OCI-LY1 (cell line): ENCODE measurements at regions not wholly inside any gene's neighbourhood (a gene's known extent, or its start where the extent isn't known, plus 50 kb on each side); places are given as distances from the start of the nearest gene placed in this dataset.

Experiments used
- H2AFZ ChIP-seq: fragments of 200-600 bp; sonication (generic), shearing (Covaris generic); 2 replicates; pipeline ENCODE4 v1.6.0; 2014; ENCODE audit warnings: antibody characterized with exemption, mild to moderate bottlenecking, low read length
- H3F3A ChIP-seq: fragments of 200-600 bp; sonication (generic), shearing (Covaris generic); 2 replicates; pipeline ENCODE4 v1.6.0; 2014; ENCODE audit warnings: mild to moderate bottlenecking, antibody characterized with exemption, low read length, moderate library complexity; ENCODE audit not compliant: insufficient read depth
- H3K27ac ChIP-seq: fragments of 200-600 bp; sonication (generic); 2 replicates; pipeline ENCODE4 v1.5.1; 2014; ENCODE audit warnings: low read length, mixed run types, mild to moderate bottlenecking, low read depth; ENCODE audit not compliant: poor library complexity, severe bottlenecking
- H3K27me3 ChIP-seq: fragments of 200-600 bp; sonication (generic); 2 replicates; pipeline ENCODE4 v1.6.0; 2014; ENCODE audit warnings: antibody characterized with exemption, mild to moderate bottlenecking, low read length, moderate library complexity; ENCODE audit not compliant: insufficient read depth
- H3K36me3 ChIP-seq: fragments of 200-600 bp; sonication (generic); 2 replicates; pipeline ENCODE4 v1.6.1; 2014; ENCODE audit warnings: mild to moderate bottlenecking, antibody characterized with exemption, low read length, moderate library complexity, mixed read lengths; ENCODE audit not compliant: insufficient read depth
- H3K4me1 ChIP-seq: fragments of 200-600 bp; sonication (generic); 2 replicates; pipeline ENCODE4 v1.5.1; 2014; ENCODE audit warnings: mild to moderate bottlenecking, low read length, moderate library complexity; ENCODE audit not compliant: insufficient read depth, severe bottlenecking
- H3K4me2 ChIP-seq: fragments of 200-600 bp; sonication (generic), shearing (Covaris generic); 2 replicates; pipeline ENCODE4 v1.6.1; 2014; ENCODE audit warnings: low read length
- H3K4me3 ChIP-seq: fragments of 200-600 bp; sonication (generic); 2 replicates; pipeline ENCODE4 v1.5.1; 2014; ENCODE audit warnings: low read length, low read depth, mild to moderate bottlenecking, mixed read lengths; ENCODE audit not compliant: poor library complexity, severe bottlenecking
- H3K79me2 ChIP-seq: fragments of 200-600 bp; shearing (Covaris generic); 2 replicates; pipeline ENCODE4 v1.6.1; 2016; ENCODE audit warnings: mixed run types, low read length, mixed read lengths; ENCODE audit not compliant: insufficient read depth
- H3K9ac ChIP-seq: fragments of 200-600 bp; sonication (generic), shearing (Covaris generic); 2 replicates; pipeline ENCODE4 v1.6.1; 2014; ENCODE audit warnings: mild to moderate bottlenecking, low read length, mixed read lengths
- H3K9me2 ChIP-seq: fragments of 200-600 bp; sonication (generic), shearing (Covaris generic); 2 replicates; pipeline ENCODE4 v1.6.1; 2014; ENCODE audit warnings: low read depth, mild to moderate bottlenecking, low read length, mixed read lengths
- H3K9me3 ChIP-seq: fragments of 200-600 bp; shearing (Covaris generic); 2 replicates; pipeline ENCODE4 v1.6.1; 2014; ENCODE audit warnings: low read length, mixed read lengths
- H4K20me1 ChIP-seq: fragments of 200-600 bp; sonication (generic), shearing (Covaris generic); 2 replicates; pipeline ENCODE4 v1.6.0; 2016; ENCODE audit warnings: mild to moderate bottlenecking, low read length; ENCODE audit not compliant: insufficient read depth
- EZH2 ChIP-seq: fragments of 200-600 bp; sonication (generic), shearing (Covaris generic); IDR thresholded peaks from 2 replicates; pipeline ENCODE4 v1.8.0; 2017; ENCODE audit warnings: borderline replicate concordance, mixed run types, mild to moderate bottlenecking, antibody characterized with exemption, low read length, moderate library complexity, mixed read lengths
- TF ChIP-seq, protein P1 (sequence below): fragments of 200-600 bp; sonication (generic), shearing (Covaris generic); IDR thresholded peaks from 2 replicates; pipeline ENCODE4 v1.5.1; 2017; ENCODE audit warnings: mild to moderate bottlenecking, antibody characterized with exemption, low read length, moderate library complexity, mixed read lengths

DNA sequence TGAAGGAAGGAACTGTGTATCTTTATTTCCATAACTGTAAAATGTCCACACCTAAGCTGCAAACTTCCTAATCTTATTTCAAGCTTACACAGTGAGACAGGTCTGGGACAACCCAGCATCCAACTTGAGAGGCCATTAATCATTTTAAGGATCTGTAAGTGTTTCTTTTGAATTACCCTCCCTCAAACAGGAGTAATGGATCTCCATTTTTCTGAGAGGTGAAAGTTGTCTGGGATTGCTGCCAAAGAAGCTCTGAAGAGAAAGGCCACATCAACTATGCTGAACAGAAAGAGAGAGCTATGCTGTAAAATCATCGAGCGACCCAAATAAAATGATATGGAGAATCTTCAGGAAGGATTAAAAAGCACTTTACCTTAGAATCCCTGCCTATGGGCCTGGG is 131.7 kb upstream of the CPNE8 start:
- Histone ChIP-seq H3K9me3 (no peaks in the 10 kb centered on the region), H2AFZ (no peak overlapping the region), H4K20me1 (no peaks in the 10 kb centered on the region), H3K27ac (no peak overlapping the region), H3K9ac (no peak overlapping the region), H3K4me1 (no peaks in the 10 kb centered on the region), H3K9me2 (no peaks in the 10 kb centered on the region), H3K4me3 (no peak overlapping the region), H3K4me2 (no peak overlapping the region), H3F3A (no peaks in the 10 kb centered on the region), H3K27me3 (no peaks in the 10 kb centered on the region), H3K36me3 (no peaks in the 10 kb centered on the region), H3K79me2 (no peaks in the 10 kb centered on the region)
- TF ChIP-seq, protein P1, sequence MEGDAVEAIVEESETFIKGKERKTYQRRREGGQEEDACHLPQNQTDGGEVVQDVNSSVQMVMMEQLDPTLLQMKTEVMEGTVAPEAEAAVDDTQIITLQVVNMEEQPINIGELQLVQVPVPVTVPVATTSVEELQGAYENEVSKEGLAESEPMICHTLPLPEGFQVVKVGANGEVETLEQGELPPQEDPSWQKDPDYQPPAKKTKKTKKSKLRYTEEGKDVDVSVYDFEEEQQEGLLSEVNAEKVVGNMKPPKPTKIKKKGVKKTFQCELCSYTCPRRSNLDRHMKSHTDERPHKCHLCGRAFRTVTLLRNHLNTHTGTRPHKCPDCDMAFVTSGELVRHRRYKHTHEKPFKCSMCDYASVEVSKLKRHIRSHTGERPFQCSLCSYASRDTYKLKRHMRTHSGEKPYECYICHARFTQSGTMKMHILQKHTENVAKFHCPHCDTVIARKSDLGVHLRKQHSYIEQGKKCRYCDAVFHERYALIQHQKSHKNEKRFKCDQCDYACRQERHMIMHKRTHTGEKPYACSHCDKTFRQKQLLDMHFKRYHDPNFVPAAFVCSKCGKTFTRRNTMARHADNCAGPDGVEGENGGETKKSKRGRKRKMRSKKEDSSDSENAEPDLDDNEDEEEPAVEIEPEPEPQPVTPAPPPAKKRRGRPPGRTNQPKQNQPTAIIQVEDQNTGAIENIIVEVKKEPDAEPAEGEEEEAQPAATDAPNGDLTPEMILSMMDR = no peak
- TF ChIP-seq EZH2 = no peak

DNA sequence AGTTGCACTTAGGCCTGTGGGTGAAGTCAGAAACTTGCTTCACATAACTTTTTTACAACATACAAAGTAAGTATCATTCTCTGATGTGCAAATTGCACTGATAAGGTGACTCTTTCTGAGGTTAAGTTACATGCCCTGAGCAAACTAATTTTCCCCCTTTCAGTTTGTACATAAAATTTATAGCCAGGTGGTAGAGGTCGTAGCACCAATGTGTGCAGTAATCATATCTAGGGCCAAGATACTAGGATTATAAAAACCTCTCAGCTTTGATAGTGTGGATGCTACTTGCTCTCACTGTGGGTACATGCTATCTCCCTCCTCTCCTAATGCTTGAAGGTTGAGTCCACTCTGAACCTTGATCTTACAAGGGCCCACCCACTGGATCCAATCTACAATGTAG is 130.7 kb upstream of the CPNE8 start:
- Histone ChIP-seq H3K9me2 (no peaks in the 10 kb centered on the region), H3K4me3 (no peak overlapping the region), H3K9me3 (no peaks in the 10 kb centered on the region), H3K4me2 (no peak overlapping the region), H3K36me3 (no peaks in the 10 kb centered on the region), H3K9ac (no peak overlapping the region), H2AFZ (no peak overlapping the region), H4K20me1 (no peaks in the 10 kb centered on the region), H3K4me1 (no peaks in the 10 kb centered on the region), H3K27ac (no peak overlapping the region), H3K79me2 (no peaks in the 10 kb centered on the region), H3K27me3 (no peaks in the 10 kb centered on the region), H3F3A (no peaks in the 10 kb centered on the region)
- TF ChIP-seq, protein P1 = no peak
- TF ChIP-seq EZH2 = no peak

DNA sequence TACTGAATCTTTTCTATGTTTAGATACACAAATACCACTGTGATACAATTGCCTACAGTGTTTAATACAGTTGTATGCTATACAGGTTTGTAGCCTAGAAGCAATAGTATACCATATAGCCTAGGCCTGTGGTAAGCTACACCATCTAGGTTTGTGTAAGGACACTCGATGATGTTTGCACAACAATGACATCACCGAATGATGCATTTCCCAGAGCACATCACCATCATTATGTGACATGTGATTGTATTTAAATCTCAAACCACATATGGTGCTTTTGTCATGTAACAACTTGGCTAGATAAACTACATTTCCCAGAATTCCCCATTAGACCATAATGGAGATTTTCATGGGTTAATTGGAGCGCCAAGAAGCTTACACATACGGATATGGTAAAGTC is 128.4 kb upstream of the CPNE8 start:
- Histone ChIP-seq H3K9me3 (no peaks in the 10 kb centered on the region), H3K9ac (no peak overlapping the region), H4K20me1 (no peaks in the 10 kb centered on the region), H2AFZ (no peak overlapping the region), H3K79me2 (no peaks in the 10 kb centered on the region), H3K4me1 (no peaks in the 10 kb centered on the region), H3K9me2 (no peaks in the 10 kb centered on the region), H3K27ac (no peak overlapping the region), H3F3A (no peaks in the 10 kb centered on the region), H3K4me3 (no peak overlapping the region), H3K36me3 (no peaks in the 10 kb centered on the region), H3K27me3 (no peaks in the 10 kb centered on the region), H3K4me2 (no peak overlapping the region)
- no peak for TF ChIP-seq EZH2
- TF ChIP-seq, protein P1 = no peak
